IMR-90 (cell line): ENCODE measurements at regions not wholly inside any gene's neighbourhood (a gene's known extent, or its start where the extent isn't known, plus 50 kb on each side); places are given as distances from the start of the nearest gene placed in this dataset.

Source experiments
- ATAC-seq: fragments of 200-7000 bp; cut with Tn5 transposase; 2 replicates; pipeline ENCODE4 v1.9.1; 2020; ENCODE audit warnings: low read depth, mild to moderate bottlenecking, moderate library complexity
- BruUV-seq: library from RNA; stranded (reverse); fragments of 400-500 nt; replicated peaks from 2 replicates; lab custom pipeline; 2021; lab: Mats Ljungman, UMichigan
- CTCF ChIA-PET: fragments of 300-600 bp; formaldehyde crosslinking; extraction: SDS; loops from one replicate; lab custom pipeline; 2021; ENCODE audit warnings: antibody characterized with exemption; lab: Yijun Ruan, JAX
- POLR2A ChIA-PET: fragments of 300-600 bp; sonication (Branson Sonifier 250); formaldehyde crosslinking; loops from one replicate; lab custom pipeline; 2022; ENCODE audit warnings: antibody characterized with exemption; ENCODE audit not compliant: unreplicated experiment; lab: Charles Lee
- DNase-seq: peaks from one replicate; pipeline ENCODE4 v3.0.0; 2013
- H2AFZ ChIP-seq: replicated peaks from 2 replicates; pipeline ENCODE3; 2013; ENCODE audit warnings: low read length, mild to moderate bottlenecking; ENCODE audit not compliant: poor library complexity
- H2AK5ac ChIP-seq: 2 replicates; pipeline ENCODE4 v1.6.1; 2013; ENCODE audit warnings: low read depth, low read length, inconsistent platforms
- H2AK9ac ChIP-seq: replicated peaks from 2 replicates; pipeline ENCODE3; 2013; ENCODE audit warnings: mild to moderate bottlenecking, low read depth, low read length, moderate library complexity; ENCODE audit not compliant: poor library complexity
- H2BK120ac ChIP-seq: 2 replicates; pipeline ENCODE4 v1.6.1; 2013; ENCODE audit warnings: low read depth, low read length, inconsistent platforms
- H2BK15ac ChIP-seq: 3 replicates; pipeline ENCODE4 v1.6.1; 2013; ENCODE audit warnings: low read depth, low read length, inconsistent platforms
- H2BK20ac ChIP-seq: 2 replicates; pipeline ENCODE4 v1.6.1; 2013; ENCODE audit warnings: low read depth, mild to moderate bottlenecking, inconsistent platforms, low read length, moderate library complexity
- H2BK5ac ChIP-seq: 2 replicates; pipeline ENCODE4 v1.6.1; 2013; ENCODE audit warnings: mild to moderate bottlenecking, low read depth, low read length, inconsistent platforms; ENCODE audit not compliant: poor library complexity, severe bottlenecking
- H3K14ac ChIP-seq: replicated peaks from 2 replicates; pipeline ENCODE4 v1.6.1; 2013; ENCODE audit warnings: low read depth, low read length, inconsistent platforms
- H3K18ac ChIP-seq: 2 replicates; pipeline ENCODE4 v1.6.1; 2013; ENCODE audit warnings: low read depth, low read length, control low read depth
- H3K23ac ChIP-seq: 2 replicates; pipeline ENCODE4 v1.6.1; 2013; ENCODE audit warnings: low read depth, low read length, inconsistent platforms
- H3K27ac ChIP-seq: 2 replicates; pipeline ENCODE4 v1.5.1; 2013; ENCODE audit warnings: mild to moderate bottlenecking, control low read depth, low read length; ENCODE audit not compliant: insufficient read depth
- H3K27me3 ChIP-seq: 2 replicates; pipeline ENCODE4 v1.6.1; 2013; ENCODE audit warnings: low read length; ENCODE audit not compliant: control insufficient read depth, insufficient read depth
- H3K36me3 ChIP-seq: 2 replicates; pipeline ENCODE4 v1.6.1; 2013; ENCODE audit warnings: low read length, mixed read lengths; ENCODE audit not compliant: control insufficient read depth, insufficient read depth
- H3K4ac ChIP-seq: 2 replicates; pipeline ENCODE4 v1.6.1; 2013; ENCODE audit warnings: low read depth, low read length, inconsistent platforms
- H3K4me1 ChIP-seq: 2 replicates; pipeline ENCODE4 v1.6.1; 2013; ENCODE audit warnings: low read length, mixed read lengths; ENCODE audit not compliant: control insufficient read depth, insufficient read depth
- H3K4me2 ChIP-seq: 2 replicates; pipeline ENCODE4 v1.6.1; 2013; ENCODE audit warnings: low read depth, mild to moderate bottlenecking, control low read depth, low read length, moderate library complexity
- H3K4me3 ChIP-seq: 2 replicates; pipeline ENCODE4 v1.5.1; 2013; ENCODE audit warnings: low read depth, mild to moderate bottlenecking, control low read depth, low read length, moderate library complexity; ENCODE audit not compliant: insufficient read depth
- H3K56ac ChIP-seq: 2 replicates; pipeline ENCODE4 v1.6.1; 2013; ENCODE audit warnings: low read length, inconsistent platforms; ENCODE audit not compliant: insufficient read depth; ENCODE audit errors: extremely low read depth
- H3K79me1 ChIP-seq, 2 experiments: 2 replicates each; pipeline ENCODE4 v1.6.1; 2013; ENCODE audit warnings: low read length in 2 of 2, inconsistent platforms in 1 of 2, low read depth in 1 of 2
- H3K9ac ChIP-seq: 2 replicates; pipeline ENCODE4 v1.6.1; 2013; ENCODE audit warnings: low read depth, low read length, control low read depth
- H3K9me1 ChIP-seq: 2 replicates; pipeline ENCODE4 v1.6.1; 2013; ENCODE audit warnings: low read length, inconsistent platforms; ENCODE audit not compliant: insufficient read depth
- H3K9me3 ChIP-seq: 2 replicates; pipeline ENCODE4 v1.6.1; 2013; ENCODE audit warnings: low read length; ENCODE audit not compliant: control insufficient read depth, insufficient read depth
- H4K20me1 ChIP-seq: 2 replicates; pipeline ENCODE4 v1.6.1; 2013; ENCODE audit warnings: low read length, inconsistent platforms; ENCODE audit not compliant: insufficient read depth
- H4K5ac ChIP-seq: 2 replicates; pipeline ENCODE4 v1.6.1; 2013; ENCODE audit warnings: mild to moderate bottlenecking, low read depth, low read length, control low read depth
- H4K8ac ChIP-seq, 2 experiments: 2 replicates each; pipeline ENCODE4 v1.6.1; 2013; ENCODE audit warnings: low read depth in 2 of 2, low read length in 2 of 2, control low read depth in 1 of 2, inconsistent platforms in 1 of 2
- H4K91ac ChIP-seq: 2 replicates; pipeline ENCODE4 v1.6.1; 2013; ENCODE audit warnings: low read depth, low read length, inconsistent platforms; ENCODE audit not compliant: insufficient read depth
- BHLHE40 ChIP-seq: fragments of 150-350 bp; IDR thresholded peaks from 2 replicates; pipeline ENCODE4 v1.6.1; 2016; ENCODE audit warnings: mild to moderate bottlenecking, low read depth, low read length
- CEBPB ChIP-seq: IDR thresholded peaks from 2 replicates; pipeline ENCODE4 v1.6.1; 2012; ENCODE audit warnings: low read depth, low read length, improper control_type of control experiment
- CHD1 ChIP-seq: IDR thresholded peaks from 2 replicates; pipeline ENCODE4 v1.6.1; 2012; ENCODE audit warnings: low read depth, low read length, improper control_type of control experiment
- FOS ChIP-seq: fragments of 150-350 bp; IDR thresholded peaks from 2 replicates; pipeline ENCODE4 v1.6.1; 2016; ENCODE audit warnings: low read depth, low read length
- MAFK ChIP-seq: IDR thresholded peaks from 2 replicates; pipeline ENCODE4 v1.6.1; 2012; ENCODE audit warnings: low read depth, low read length, improper control_type of control experiment
- MAZ ChIP-seq: IDR thresholded peaks from 2 replicates; pipeline ENCODE4 v1.6.1; 2012; ENCODE audit warnings: low read depth, mild to moderate bottlenecking, low read length, improper control_type of control experiment, moderate library complexity, borderline replicate concordance
- MXI1 ChIP-seq: IDR thresholded peaks from 2 replicates; pipeline ENCODE4 v1.6.1; 2012; ENCODE audit warnings: low read depth, mild to moderate bottlenecking, low read length, moderate library complexity, borderline replicate concordance
- NFE2L2 ChIP-seq: fragments of 150-350 bp; IDR thresholded peaks from 2 replicates; pipeline ENCODE4 v1.6.1; 2016; ENCODE audit warnings: low read depth, mild to moderate bottlenecking, low read length
- POLR2A ChIP-seq: IDR thresholded peaks from 2 replicates; pipeline ENCODE4 v1.6.1; 2012; ENCODE audit warnings: mild to moderate bottlenecking, low read depth, low read length
- RAD21 ChIP-seq: IDR thresholded peaks from 2 replicates; pipeline ENCODE4 v1.6.1; 2012; ENCODE audit warnings: low read length, improper control_type of control experiment
- RCOR1 ChIP-seq: IDR thresholded peaks from 2 replicates; pipeline ENCODE4 v1.6.1; 2012; ENCODE audit warnings: mild to moderate bottlenecking, low read length, improper control_type of control experiment; ENCODE audit not compliant: insufficient replicate concordance
- RFX5 ChIP-seq: IDR thresholded peaks from 2 replicates; pipeline ENCODE4 v1.8.0; 2012; ENCODE audit warnings: low read depth, mild to moderate bottlenecking, low read length, moderate library complexity
- WGBS, 2 experiments: methylation state at CpG; one replicate each; pipeline versions ENCODE4 v1.1.5 to v1.1.7; 2013; ENCODE audit warnings: missing lambda C conversion rate in 2 of 2; ENCODE audit not compliant: insufficient read length in 1 of 2; ENCODE audit errors: extremely low coverage in 2 of 2; 5-methylcytosine and 5-hydroxymethylcytosine counted together
- dilution Hi-C: fragments of 300-500 bp; cut with HindIII; formaldehyde crosslinking; loops from one replicate; pipeline ENCODE4 v1.14.3; 2018; ENCODE audit warnings: low sequenced_read_pairs; ENCODE audit not compliant: unreplicated experiment
- in situ Hi-C: fragments of 300-500 bp; cut with MboI; formaldehyde crosslinking; loops from 3 replicates; pipeline ENCODE4 v1.14.3; 2019; ENCODE audit warnings: low sequenced_read_pairs, inconsistent platforms, mixed read lengths
- intact Hi-C: fragments of 100-400 bp; cut with micrococcal nuclease; formaldehyde crosslinking; loops from 2 replicates; pipeline ENCODE4 v1.10.0; 2022
- TF ChIP-seq, protein P1 (sequence below): conservative IDR thresholded peaks from 2 replicates; pipeline ENCODE4 v1.5.1; 2012; ENCODE audit warnings: mild to moderate bottlenecking, low read depth, low read length, improper control_type of control experiment
- TF ChIP-seq, protein P2 (sequence below): fragments of 150-350 bp; IDR thresholded peaks from 2 replicates; pipeline ENCODE4 v1.6.1; 2017; ENCODE audit warnings: mild to moderate bottlenecking, antibody characterized with exemption, low read length, low read depth
- TF ChIP-seq, protein P3 (sequence below): fragments of 150-350 bp; IDR thresholded peaks from 2 replicates; pipeline ENCODE4 v1.6.1; 2016; ENCODE audit warnings: low read depth, mild to moderate bottlenecking, low read length, moderate library complexity, borderline replicate concordance

DNA sequence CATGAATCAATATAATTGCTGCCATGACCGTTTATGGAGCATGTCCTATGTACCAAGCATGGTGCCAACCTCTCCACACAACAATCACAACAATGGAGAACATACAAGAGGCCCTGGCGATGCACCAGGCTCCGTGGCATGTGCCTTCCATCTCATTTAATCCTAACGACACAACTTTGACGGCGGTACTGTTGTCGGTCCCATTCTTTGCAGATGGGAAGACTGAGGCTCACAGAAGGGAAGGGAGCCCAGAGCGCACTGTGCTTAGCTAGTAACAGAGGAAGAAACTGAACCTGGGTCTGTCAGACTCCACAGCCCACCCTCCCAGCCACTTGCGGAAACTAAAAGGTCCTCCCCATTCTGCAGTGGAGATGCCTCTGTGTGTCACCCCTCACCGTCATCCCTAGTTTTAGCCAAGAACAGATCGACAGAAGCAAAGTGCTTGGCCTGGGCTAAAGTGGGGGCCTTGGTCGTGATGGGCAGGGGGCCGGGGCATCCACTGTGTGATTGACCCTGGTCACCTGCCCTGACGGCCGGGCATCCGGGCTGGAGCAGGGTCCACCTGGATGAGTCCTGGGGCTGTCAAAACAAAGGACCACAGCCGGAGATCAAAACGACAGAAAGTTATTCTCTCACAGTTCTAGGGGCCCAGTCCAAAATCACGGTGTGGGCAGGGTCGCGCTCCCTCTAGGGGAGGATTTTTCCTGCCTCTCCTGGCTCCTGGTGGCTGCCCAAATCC is 183.9 kb downstream of the C16orf95 start:
- intact Hi-C loops, result no loop called here
- Histone ChIP-seq H3K9me1 (no peaks in the 10 kb centered on the region), H2AFZ (no peak overlapping the region), H3K27ac (no peak overlapping the region), H3K4me3 (no peak overlapping the region), H3K27me3 (peaks cover 34% of the 10 kb centered on the region), H3K79me1 (no peaks in the 10 kb centered on the region), H3K9me3 (peaks cover 6% of the 10 kb centered on the region), H3K4me1 (no peaks in the 10 kb centered on the region), H3K18ac (no peak overlapping the region), H3K23ac (no peak overlapping the region), H2AK5ac (no peak overlapping the region), H2BK120ac (no peak overlapping the region), H3K36me3 (no peaks in the 10 kb centered on the region), H4K8ac (no peak overlapping the region), H3K14ac (no peak overlapping the region), H3K4me2 (no peak overlapping the region), H2AK9ac (no peak overlapping the region), H2BK5ac (no peak overlapping the region), H3K4ac (no peak overlapping the region), H4K5ac (no peak overlapping the region), H3K9ac (no peak overlapping the region), H4K91ac (no peak overlapping the region), H3K56ac (no peak overlapping the region), H2BK20ac (no peak overlapping the region), H2BK15ac (no peak overlapping the region), H4K20me1 (no peaks in the 10 kb centered on the region)
- in situ Hi-C loops, result no loop called here
- TF ChIP-seq BHLHE40 (no peak), RFX5 (no peak), MAFK (no peak), NFE2L2 (no peak), RCOR1 (no peak), CEBPB (no peak), POLR2A (no peak), CHD1 (no peak), FOS (no peak), MAZ (no peak), RAD21 (no peak), MXI1 (no peak)
- TF ChIP-seq, protein P1, sequence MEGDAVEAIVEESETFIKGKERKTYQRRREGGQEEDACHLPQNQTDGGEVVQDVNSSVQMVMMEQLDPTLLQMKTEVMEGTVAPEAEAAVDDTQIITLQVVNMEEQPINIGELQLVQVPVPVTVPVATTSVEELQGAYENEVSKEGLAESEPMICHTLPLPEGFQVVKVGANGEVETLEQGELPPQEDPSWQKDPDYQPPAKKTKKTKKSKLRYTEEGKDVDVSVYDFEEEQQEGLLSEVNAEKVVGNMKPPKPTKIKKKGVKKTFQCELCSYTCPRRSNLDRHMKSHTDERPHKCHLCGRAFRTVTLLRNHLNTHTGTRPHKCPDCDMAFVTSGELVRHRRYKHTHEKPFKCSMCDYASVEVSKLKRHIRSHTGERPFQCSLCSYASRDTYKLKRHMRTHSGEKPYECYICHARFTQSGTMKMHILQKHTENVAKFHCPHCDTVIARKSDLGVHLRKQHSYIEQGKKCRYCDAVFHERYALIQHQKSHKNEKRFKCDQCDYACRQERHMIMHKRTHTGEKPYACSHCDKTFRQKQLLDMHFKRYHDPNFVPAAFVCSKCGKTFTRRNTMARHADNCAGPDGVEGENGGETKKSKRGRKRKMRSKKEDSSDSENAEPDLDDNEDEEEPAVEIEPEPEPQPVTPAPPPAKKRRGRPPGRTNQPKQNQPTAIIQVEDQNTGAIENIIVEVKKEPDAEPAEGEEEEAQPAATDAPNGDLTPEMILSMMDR, result no peak
- TF ChIP-seq, protein P2, sequence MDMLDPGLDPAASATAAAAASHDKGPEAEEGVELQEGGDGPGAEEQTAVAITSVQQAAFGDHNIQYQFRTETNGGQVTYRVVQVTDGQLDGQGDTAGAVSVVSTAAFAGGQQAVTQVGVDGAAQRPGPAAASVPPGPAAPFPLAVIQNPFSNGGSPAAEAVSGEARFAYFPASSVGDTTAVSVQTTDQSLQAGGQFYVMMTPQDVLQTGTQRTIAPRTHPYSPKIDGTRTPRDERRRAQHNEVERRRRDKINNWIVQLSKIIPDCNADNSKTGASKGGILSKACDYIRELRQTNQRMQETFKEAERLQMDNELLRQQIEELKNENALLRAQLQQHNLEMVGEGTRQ, result no peak
- TF ChIP-seq, protein P3, sequence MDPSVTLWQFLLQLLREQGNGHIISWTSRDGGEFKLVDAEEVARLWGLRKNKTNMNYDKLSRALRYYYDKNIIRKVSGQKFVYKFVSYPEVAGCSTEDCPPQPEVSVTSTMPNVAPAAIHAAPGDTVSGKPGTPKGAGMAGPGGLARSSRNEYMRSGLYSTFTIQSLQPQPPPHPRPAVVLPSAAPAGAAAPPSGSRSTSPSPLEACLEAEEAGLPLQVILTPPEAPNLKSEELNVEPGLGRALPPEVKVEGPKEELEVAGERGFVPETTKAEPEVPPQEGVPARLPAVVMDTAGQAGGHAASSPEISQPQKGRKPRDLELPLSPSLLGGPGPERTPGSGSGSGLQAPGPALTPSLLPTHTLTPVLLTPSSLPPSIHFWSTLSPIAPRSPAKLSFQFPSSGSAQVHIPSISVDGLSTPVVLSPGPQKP, result no peak
- POLR2A ChIA-PET, result no interaction called here
- no peak for DNase-seq
- dilution Hi-C loops, result no loop called here
- ATAC-seq, result no peak
- WGBS, 2 experiments, result 72% methylated on average over 8 of the region's 21 CpGs; no CpG with 5 or more reads in 1 of the 2 experiments
- BruUV-seq, result no TSS peak
- CTCF ChIA-PET, result no interaction called here
